ENCODE measurements at regions not wholly inside any gene's neighbourhood (a gene's known extent, or its start where the extent isn't known, plus 50 kb on each side); places are given as distances from the start of the nearest gene placed in this dataset.

- no TSS peak for BruUV-seq (replicated peaks)
- Histone ChIP-seq H3K4me3 (ENCODE audit: low read length) (no peak overlapping the region), H3K36me3 (ENCODE audit: low read depth, low read length) (no peaks in the 10 kb centered on the region), H3K27me3 (ENCODE audit: low read length) (no peaks in the 10 kb centered on the region), H3K27ac (ENCODE audit: low read length) (no peak overlapping the region), H4K20me1 (ENCODE audit: low read length) (no peaks in the 10 kb centered on the region), H3K9me2 (replicated peaks; ENCODE audit: low read length) (no peaks in the 10 kb centered on the region), H3K9ac (ENCODE audit: low read length) (no peak overlapping the region), H3K79me2 (ENCODE audit: low read length) (no peaks in the 10 kb centered on the region), H2AFZ (ENCODE audit: low read length) (no peak overlapping the region), H3K9me3 (ENCODE audit: low read length) (no peaks in the 10 kb centered on the region), H3K4me2 (ENCODE audit: low read length) (no peak overlapping the region), H3F3A (ENCODE audit: low read length, unreplicated experiment) (no peaks in the 10 kb centered on the region), H3K4me1 (ENCODE audit: insufficient read depth, low read length) (no peaks in the 10 kb centered on the region)
- TF ChIP-seq CTCF (conservative IDR thresholded peaks at IDR 0.05; ENCODE audit: low read depth, low read length): no peak
- no peak for TF ChIP-seq EZH2 (IDR thresholded peaks at IDR 0.05; ENCODE audit: low read length, unreplicated experiment)
- no peak for TF ChIP-seq EZH2phosphoT487 (IDR thresholded peaks at IDR 0.05; ENCODE audit: borderline replicate concordance, low read length)
- no peak for ATAC-seq
- intact Hi-C loops (cut with micrococcal nuclease): no loop called here
- DNase-seq: no peak
- ChIA-PET CTCF (no interaction called here), POLR2A (ENCODE audit: unreplicated experiment) (no interaction called here)
Observed at GRCh38 chr1:177464686-177465085, 293.9 kb downstream of the BRINP2 start.

DNA sequence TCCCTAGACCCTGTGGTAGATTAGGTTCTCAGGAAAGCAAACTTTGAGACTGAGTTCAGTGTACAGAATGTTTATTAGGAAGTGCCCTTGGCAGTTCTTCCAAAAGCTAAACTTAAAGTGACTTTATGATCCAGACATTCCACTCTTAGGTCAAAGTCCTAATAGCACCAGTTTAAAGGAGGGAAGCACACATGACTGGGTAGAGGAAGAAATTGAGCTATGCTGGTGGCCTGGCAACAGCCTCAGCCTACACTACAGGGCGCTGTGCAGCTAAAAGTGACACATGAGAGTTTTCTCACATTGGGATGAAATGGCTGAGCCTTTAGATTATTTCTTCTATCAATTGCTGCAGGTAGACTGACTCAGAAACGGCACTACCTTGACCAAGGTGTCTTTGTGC, 280.4 kb downstream of the BRINP2 start:
- no peak overlapping the region for H3K4me2 ChIP-seq (ENCODE audit: low read length)
- intact Hi-C loops (cut with micrococcal nuclease): no loop called here

More for the DNA sequence above, 280.4 kb downstream of the BRINP2 start:
- BruUV-seq (replicated peaks): no TSS peak
- H3K27me3 ChIP-seq (ENCODE audit: low read length): no peaks in the 10 kb centered on the region
- H3F3A ChIP-seq (ENCODE audit: low read length, unreplicated experiment): no peaks in the 10 kb centered on the region
- no peaks in the 10 kb centered on the region for H3K9me2 ChIP-seq (replicated peaks; ENCODE audit: low read length)
- no peaks in the 10 kb centered on the region for H3K9me3 ChIP-seq (ENCODE audit: low read length)
- no peak overlapping the region for H2AFZ ChIP-seq (ENCODE audit: low read length)
- H3K4me3 ChIP-seq (ENCODE audit: low read length): no peak overlapping the region
- ChIA-PET POLR2A (ENCODE audit: unreplicated experiment) (no interaction called here), CTCF (interaction anchor here (0.6 kb wide), 1 partner anchor 496 kb away, joined by 3 read pairs; no protein-coding TSS in a partner anchor)
- H3K4me1 ChIP-seq (ENCODE audit: insufficient read depth, low read length): no peaks in the 10 kb centered on the region
- H3K27ac ChIP-seq (ENCODE audit: low read length): no peak overlapping the region
- ATAC-seq (no peak), DNase-seq (no peak)
- no peak overlapping the region for H3K9ac ChIP-seq (ENCODE audit: low read length)
- TF ChIP-seq EZH2phosphoT487 (IDR thresholded peaks at IDR 0.05; ENCODE audit: borderline replicate concordance, low read length): no peak
- TF ChIP-seq CTCF (conservative IDR thresholded peaks at IDR 0.05; ENCODE audit: low read depth, low read length): no peak
- no peak for TF ChIP-seq EZH2 (IDR thresholded peaks at IDR 0.05; ENCODE audit: low read length, unreplicated experiment)
- no peaks in the 10 kb centered on the region for H4K20me1 ChIP-seq (ENCODE audit: low read length)
- no peaks in the 10 kb centered on the region for H3K36me3 ChIP-seq (ENCODE audit: low read depth, low read length)
- H3K79me2 ChIP-seq (ENCODE audit: low read length): no peaks in the 10 kb centered on the region

All from PC-3 (cell line).